GM12878 (cell line): ENCODE measurements at regions not wholly inside any gene's neighbourhood (a gene's known extent, or its start where the extent isn't known, plus 50 kb on each side); places are given as distances from the start of the nearest gene placed in this dataset.

Experiments used
- BACH1 ChIP-seq: fragments of 450-650 bp; IDR thresholded peaks from 2 replicates; pipeline ENCODE4 v1.6.1; 2017; ENCODE audit warnings: mild to moderate bottlenecking, borderline replicate concordance
- CHD2 ChIP-seq: IDR thresholded peaks from 2 replicates; pipeline ENCODE4 v1.6.1; 2011; ENCODE audit warnings: low read depth, low read length, improper control_type of control experiment, borderline replicate concordance
- CREB1 ChIP-seq: IDR thresholded peaks from 2 replicates; pipeline ENCODE4 v1.6.1; 2012; ENCODE audit warnings: low read depth, mild to moderate bottlenecking, inconsistent platforms
- HDAC2 ChIP-seq: fragments of 200-600 bp; sonication (generic); IDR thresholded peaks from 2 replicates; pipeline ENCODE4 v1.6.1; 2017
- IRF3 ChIP-seq: fragments of 450-650 bp; IDR thresholded peaks from 2 replicates; pipeline ENCODE4 v1.6.1; 2014; ENCODE audit warnings: mild to moderate bottlenecking
- NKRF ChIP-seq: fragments of 450-650 bp; conservative IDR thresholded peaks from 2 replicates; pipeline ENCODE4 v1.6.1; 2017; ENCODE audit warnings: mild to moderate bottlenecking, moderate library complexity
- POLR2A ChIP-seq: IDR thresholded peaks from 2 replicates; pipeline ENCODE4 v1.6.1; 2011; ENCODE audit warnings: low read depth, mild to moderate bottlenecking, low read length
- RAD21 ChIP-seq: IDR thresholded peaks from 2 replicates; pipeline ENCODE4 v1.6.1; 2011; ENCODE audit warnings: mild to moderate bottlenecking, low read depth, low read length, moderate library complexity; ENCODE audit not compliant: insufficient read depth
- RELB ChIP-seq: fragments of 450-650 bp; IDR thresholded peaks from 2 replicates; pipeline ENCODE4 v1.6.1; 2017; ENCODE audit warnings: low read depth, mild to moderate bottlenecking, moderate library complexity
- SIN3A ChIP-seq: IDR thresholded peaks from 2 replicates; pipeline ENCODE4 v1.6.1; 2012; ENCODE audit warnings: low read depth, low read length, improper control_type of control experiment
- TAF1 ChIP-seq: IDR thresholded peaks from 2 replicates; pipeline ENCODE4 v1.6.1; 2011; ENCODE audit warnings: mild to moderate bottlenecking, low read depth, low read length, borderline replicate concordance

GRCh38 chr7:142450206-142450605, 192.3 kb upstream of the PRSS58 start:
- TF ChIP-seq BACH1 = no peak
- TF ChIP-seq IRF3 = no peak
- no peak for TF ChIP-seq CREB1
- TF ChIP-seq POLR2A = no peak
- no peak for TF ChIP-seq RELB
- no peak for TF ChIP-seq NKRF
- no peak for TF ChIP-seq CHD2
- TF ChIP-seq HDAC2 = no peak
- no peak for TF ChIP-seq TAF1
- TF ChIP-seq RAD21 = no peak
- TF ChIP-seq SIN3A = no peak
